ENCODE measurements at regions not wholly inside any gene's neighbourhood (a gene's known extent, or its start where the extent isn't known, plus 50 kb on each side); places are given as distances from the start of the nearest gene placed in this dataset.

GRCh38 chr6:56714273-56714672 lies 71.6 kb upstream of the DST start:
- Histone ChIP-seq H3K36me3 (ENCODE audit: control insufficient read depth in 2 of 2, insufficient read depth in 2 of 2, low read length in 1 of 2) (no peaks in the 10 kb centered on the region; a peak in 1 of 4 replicates), H3K27ac (ENCODE audit: control insufficient read depth, insufficient read depth) (peak overlapping the region; percentile 27), H4K20me1 (ENCODE audit: control insufficient read depth, insufficient read depth) (no peaks in the 10 kb centered on the region), H3K4me2 (ENCODE audit: control insufficient read depth, insufficient read depth) (no peak overlapping the region), H3K79me2 (ENCODE audit: control insufficient read depth, insufficient read depth, low read length) (peaks cover 51% of the 10 kb centered on the region), H3K9me3 (replicated peaks; ENCODE audit: control insufficient read depth, insufficient read depth, low read length) (peaks cover 7% of the 10 kb centered on the region), H3K4me3 (no peak overlapping the region), H3K27me3 (replicated peaks in 1 of 2; ENCODE audit: control insufficient read depth in 2 of 2, insufficient read depth in 2 of 2, low read length in 1 of 2) (no peaks in the 10 kb centered on the region), H3K4me1 (ENCODE audit: control insufficient read depth, insufficient read depth, low read length) (peaks cover 18% of the 10 kb centered on the region), H2AFZ (ENCODE audit: control insufficient read depth, low read depth, low read length) (no peak overlapping the region), H3K9ac (ENCODE audit: control insufficient read depth, insufficient read depth, low read length) (no peak overlapping the region)
- CTCF ChIA-PET: interaction anchor here (1.1 to 11.1 kb wide), 11 partner anchors 11 to 133 kb away, joined by 3 to 468 read pairs (median 15); no protein-coding TSS in a partner anchor
- FAIRE-seq (no peak), ATAC-seq (peak; percentile 80), DNase-seq (ENCODE audit: low read depth, low spot score) (no peak)
- intact Hi-C loops (cut with micrococcal nuclease; ENCODE audit: unreplicated experiment): no loop called here
- 56% methylated on average over 1 of the region's 1 CpG for WGBS (ENCODE audit: insufficient coverage, insufficient replicate concordance, low lambda C conversion rate, missing lambda C conversion rate)
- no TSS peak for BruUV-seq (replicated peaks)
- POLR2A ChIA-PET: no interaction called here
- TF ChIP-seq SPI1 (IDR thresholded peaks at IDR 0.05; ENCODE audit: borderline replicate concordance, insufficient read depth, low read depth, low read length): peak; percentile 9; the same call in 1 of the 2 replicates
- no peak for TF ChIP-seq CUX1 (IDR thresholded peaks at IDR 0.05; ENCODE audit: insufficient replicate concordance, low read depth, low read length)
- TF ChIP-seq ATF7 (IDR thresholded peaks at IDR 0.05; ENCODE audit: low read depth): peak; percentile 56
- 0 out of 2 replicates have a peak, but pooled peaks have one; percentile 8 for TF ChIP-seq JUNB (IDR thresholded peaks at IDR 0.05)
- no peak for TF ChIP-seq MLLT1 (IDR thresholded peaks at IDR 0.05)
- SMC1A ChIA-PET (ENCODE audit: uncharacterized antibody, unreplicated experiment): interaction anchor here (1.2 to 13.2 kb wide), 9 partner anchors 12 to 136 kb away, joined by 3 to 396 read pairs (median 16); no protein-coding TSS in a partner anchor
- in situ Hi-C loops (cut with MboI): no loop called here
- RAD21 ChIA-PET (ENCODE audit: unreplicated experiment): interaction anchor here (1.2 to 10.4 kb wide), 6 partner anchors 12 to 391 kb away, joined by 3 to 276 read pairs (median 29); no protein-coding TSS in a partner anchor
